ENCODE measurements at regions not wholly inside any gene's neighbourhood (a gene's known extent, or its start where the extent isn't known, plus 50 kb on each side); places are given as distances from the start of the nearest gene placed in this dataset.
"Not testable (repeated sequence)": the region's sequence is repeated elsewhere in the genome, so short reads cannot be mapped to it uniquely, and the experiment has no call there.

DNA sequence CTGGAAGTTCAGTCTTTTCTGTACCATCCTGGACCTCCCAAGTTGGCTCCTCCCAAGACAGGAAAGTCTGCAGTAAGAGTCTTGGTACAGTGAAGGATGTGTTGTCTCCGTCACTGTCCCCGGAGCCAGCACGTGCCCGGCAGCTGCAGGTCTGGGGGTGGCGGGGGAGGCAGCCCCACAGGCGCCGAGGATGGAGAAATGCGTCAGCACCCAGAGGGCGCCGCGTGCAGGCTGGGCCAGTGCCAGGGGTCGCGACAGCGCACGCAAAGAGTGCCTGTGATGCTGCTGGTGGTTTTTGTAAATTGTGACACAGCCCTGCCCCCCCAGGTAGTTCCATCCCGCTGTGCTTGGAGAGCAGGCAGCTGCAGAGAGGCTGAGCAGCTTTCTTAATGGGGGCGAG, 1200.5 kb downstream of the BRD1 start:
- DNase-seq, result no peak
- intact Hi-C loops (cut with DNase I), result no loop called here
- TF ChIP-seq POLR2A (IDR thresholded peaks at IDR 0.05) (no peak), EP300 (IDR thresholded peaks at IDR 0.05) (no peak), POLR2AphosphoS5 (IDR thresholded peaks at IDR 0.05) (no peak)
- TF ChIP-seq, protein P1, sequence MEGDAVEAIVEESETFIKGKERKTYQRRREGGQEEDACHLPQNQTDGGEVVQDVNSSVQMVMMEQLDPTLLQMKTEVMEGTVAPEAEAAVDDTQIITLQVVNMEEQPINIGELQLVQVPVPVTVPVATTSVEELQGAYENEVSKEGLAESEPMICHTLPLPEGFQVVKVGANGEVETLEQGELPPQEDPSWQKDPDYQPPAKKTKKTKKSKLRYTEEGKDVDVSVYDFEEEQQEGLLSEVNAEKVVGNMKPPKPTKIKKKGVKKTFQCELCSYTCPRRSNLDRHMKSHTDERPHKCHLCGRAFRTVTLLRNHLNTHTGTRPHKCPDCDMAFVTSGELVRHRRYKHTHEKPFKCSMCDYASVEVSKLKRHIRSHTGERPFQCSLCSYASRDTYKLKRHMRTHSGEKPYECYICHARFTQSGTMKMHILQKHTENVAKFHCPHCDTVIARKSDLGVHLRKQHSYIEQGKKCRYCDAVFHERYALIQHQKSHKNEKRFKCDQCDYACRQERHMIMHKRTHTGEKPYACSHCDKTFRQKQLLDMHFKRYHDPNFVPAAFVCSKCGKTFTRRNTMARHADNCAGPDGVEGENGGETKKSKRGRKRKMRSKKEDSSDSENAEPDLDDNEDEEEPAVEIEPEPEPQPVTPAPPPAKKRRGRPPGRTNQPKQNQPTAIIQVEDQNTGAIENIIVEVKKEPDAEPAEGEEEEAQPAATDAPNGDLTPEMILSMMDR (IDR thresholded peaks at IDR 0.05), result no peak
- Histone ChIP-seq H3K27me3 (peaks cover 0 to 14% (median 0%) of the 10 kb centered on the region in 3 donors), H3K4me3 (no peak overlapping the region), H3K4me1 (no peaks in the 10 kb centered on the region), H3K36me3 (no peaks in the 10 kb centered on the region), H3K9me3 (no peaks in the 10 kb centered on the region), H3K27ac (no peak overlapping the region)
- 48 to 54% methylated on average over 17 of the region's 17 CpGs for WGBS, 2 donors

DNA sequence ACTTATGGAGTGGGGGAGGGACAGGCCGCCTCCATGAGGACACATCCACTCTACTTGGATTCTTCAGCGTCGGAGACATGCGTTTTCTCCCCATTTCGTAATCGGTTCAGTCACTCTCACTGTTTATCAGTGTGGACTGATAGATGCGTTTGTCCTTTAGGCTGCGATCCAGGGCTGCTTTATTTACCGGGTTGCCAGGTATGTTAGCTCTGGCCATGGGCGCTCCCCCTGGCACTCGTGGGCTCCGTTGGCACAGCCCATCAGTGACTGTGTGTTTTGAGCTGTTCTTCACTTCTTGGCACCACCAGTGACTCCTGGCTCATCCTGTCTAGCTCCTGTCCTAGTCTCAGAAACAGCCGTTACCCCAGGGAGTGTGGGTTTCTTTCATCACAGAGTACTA, 1203.3 kb downstream of the BRD1 start:
- H3K27me3 ChIP-seq, result peaks cover 0 to 14% (median 0%) of the 10 kb centered on the region in 3 donors
- intact Hi-C loops (cut with DNase I), result no loop called here
- TF ChIP-seq POLR2AphosphoS5 (IDR thresholded peaks at IDR 0.05) (no peak), POLR2A (IDR thresholded peaks at IDR 0.05) (no peak), EP300 (IDR thresholded peaks at IDR 0.05) (no peak)
- TF ChIP-seq, protein P1 (IDR thresholded peaks at IDR 0.05), result no peak
- no peaks in the 10 kb centered on the region for H3K9me3 ChIP-seq
- no peaks in the 10 kb centered on the region for H3K4me1 ChIP-seq
- 81 to 86% methylated on average over 13 of the region's 13 CpGs for WGBS, 2 donors
- DNase-seq, result no peak
- H3K27ac ChIP-seq, result no peak overlapping the region
- H3K4me3 ChIP-seq, result no peak overlapping the region
- no peaks in the 10 kb centered on the region for H3K36me3 ChIP-seq

DNA sequence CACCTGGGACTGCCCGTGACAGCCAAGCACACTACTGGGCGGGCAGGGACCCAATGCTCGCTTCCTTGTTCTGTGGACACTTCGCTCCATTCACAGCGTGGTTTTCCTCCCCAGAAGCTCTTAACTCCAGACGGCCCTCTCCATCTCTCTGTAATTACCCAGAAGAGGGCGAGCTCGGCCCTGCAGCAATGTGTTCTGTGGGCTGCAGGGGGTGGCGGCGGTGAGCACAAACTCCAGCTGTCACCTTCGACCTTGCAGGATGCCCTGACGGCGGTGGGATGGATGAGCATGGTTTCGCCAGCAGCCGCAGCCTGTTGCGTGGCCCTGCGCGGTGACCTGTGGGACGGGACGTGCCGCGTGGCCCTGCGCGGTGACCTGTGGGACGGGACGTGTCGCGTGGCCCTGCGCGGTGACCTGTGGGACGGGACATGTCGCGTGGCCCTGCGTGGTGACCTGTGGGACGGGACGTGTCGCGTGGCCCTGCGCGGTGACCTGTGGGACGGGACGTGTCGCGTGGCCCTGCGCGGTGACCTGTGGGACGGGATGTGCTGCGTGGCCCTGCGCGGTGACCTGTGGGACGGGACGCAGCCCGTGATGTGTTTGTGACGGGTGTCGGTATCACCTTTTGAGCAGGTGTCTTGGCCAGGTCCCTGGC, 1204.7 kb downstream of the BRD1 start:
- Histone ChIP-seq H3K4me1 (peaks cover 0 to 9% (median 4%) of the 10 kb centered on the region in 4 donors), H3K9me3 (no peaks in the 10 kb centered on the region), H3K27ac (no peak overlapping the region), H3K27me3 (peaks cover 0 to 4% (median 0%) of the 10 kb centered on the region in 3 donors), H3K36me3 (no peaks in the 10 kb centered on the region), H3K4me3 (no peak overlapping the region)
- intact Hi-C loops (cut with DNase I), result no loop called here
- no peak for TF ChIP-seq EP300 (IDR thresholded peaks at IDR 0.05)
- TF ChIP-seq, protein P1 (IDR thresholded peaks at IDR 0.05), result no peak
- no peak for TF ChIP-seq POLR2AphosphoS5 (IDR thresholded peaks at IDR 0.05)
- TF ChIP-seq POLR2A (IDR thresholded peaks at IDR 0.05), result no peak
- no peak for DNase-seq
- 93 to 95% methylated on average over 55 of the region's 55 CpGs for WGBS, 2 donors

DNA sequence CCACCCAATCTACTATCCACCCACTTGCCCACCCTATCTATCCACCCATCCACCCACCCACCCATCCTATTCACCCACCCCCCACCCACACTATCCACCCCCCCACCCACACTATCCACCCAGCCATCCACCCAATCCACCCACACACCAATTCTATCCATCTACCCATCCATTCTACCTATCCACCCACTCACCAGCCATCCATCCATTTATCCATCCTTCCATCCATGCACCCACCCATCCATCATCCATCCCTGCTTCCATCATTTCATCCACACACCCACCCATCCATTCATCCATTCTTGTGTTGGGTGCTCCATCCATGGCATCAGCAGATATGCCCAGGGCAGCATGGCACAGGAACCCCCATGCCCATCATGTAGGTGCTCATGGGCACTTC, 1206.6 kb downstream of the BRD1 start:
- no peak for DNase-seq
- H3K27ac ChIP-seq, result no peak overlapping the region
- H3K36me3 ChIP-seq, result no peaks in the 10 kb centered on the region
- no peak overlapping the region for H3K4me3 ChIP-seq
- TF ChIP-seq EP300 (IDR thresholded peaks at IDR 0.05), result no peak
- no peak for TF ChIP-seq POLR2A (IDR thresholded peaks at IDR 0.05)
- no peak for TF ChIP-seq POLR2AphosphoS5 (IDR thresholded peaks at IDR 0.05)
- TF ChIP-seq, protein P1 (IDR thresholded peaks at IDR 0.05), result no peak
- intact Hi-C loops (cut with DNase I), result no loop called here
- no peaks in the 10 kb centered on the region for H3K27me3 ChIP-seq
- H3K4me1 ChIP-seq, result peaks cover 0 to 16% (median 7%) of the 10 kb centered on the region in 4 donors
- H3K9me3 ChIP-seq, result no peaks in the 10 kb centered on the region

DNA sequence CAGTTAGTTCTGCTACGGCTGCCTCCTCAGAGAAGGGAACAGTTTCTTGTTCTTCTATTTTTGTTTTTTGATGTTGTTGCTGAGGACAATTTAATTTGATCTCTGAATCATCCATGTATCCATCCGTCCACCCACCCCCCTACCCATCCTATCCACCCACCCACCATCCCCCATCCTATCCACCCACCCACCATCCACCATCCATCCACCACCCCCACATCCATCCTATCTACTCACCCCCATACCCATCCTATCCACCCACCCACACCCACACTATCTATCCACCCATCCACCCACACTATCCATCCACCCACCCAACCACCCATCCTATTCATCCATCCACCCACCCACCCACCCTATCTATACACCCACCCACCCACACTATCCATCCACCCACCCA, 1207.2 kb downstream of the BRD1 start:
- H3K4me1 ChIP-seq, result peaks cover 0 to 16% (median 7%) of the 10 kb centered on the region in 4 donors
- H3K36me3 ChIP-seq; H3K4me3 ChIP-seq; intact Hi-C loops (cut with DNase I); H3K27me3 ChIP-seq; DNase-seq; H3K9me3 ChIP-seq; H3K27ac ChIP-seq: not testable (repeated sequence)
- 79% methylated on average over 2 of the region's 2 CpGs for WGBS, 2 donors
